Trophoblast cell (in vitro differentiated cells and primary cell): ENCODE measurements at regions not wholly inside any gene's neighbourhood (a gene's known extent, or its start where the extent isn't known, plus 50 kb on each side); places are given as distances from the start of the nearest gene placed in this dataset.

Experiments used
- DNase-seq, 2 donors: peaks; one replicate each; pipeline ENCODE4 v3.0.0-alpha.2; 2016
- H2AFZ ChIP-seq: 2 replicates; pipeline ENCODE4 v1.6.1; 2013; ENCODE audit warnings: low read length, moderate library complexity, mild to moderate bottlenecking; ENCODE audit not compliant: insufficient read depth, poor library complexity
- H2AK5ac ChIP-seq: 2 replicates; pipeline ENCODE4 v1.6.1; 2013; ENCODE audit warnings: mild to moderate bottlenecking, low read length
- H2BK120ac ChIP-seq: 2 replicates; pipeline ENCODE4 v1.6.1; 2013; ENCODE audit warnings: low read length, mild to moderate bottlenecking, moderate library complexity; ENCODE audit not compliant: insufficient read depth, poor library complexity
- H2BK12ac ChIP-seq: 2 replicates; pipeline ENCODE4 v1.6.1; 2013; ENCODE audit warnings: mild to moderate bottlenecking, low read length, moderate library complexity
- H2BK5ac ChIP-seq: 2 replicates; pipeline ENCODE4 v1.6.1; 2013; ENCODE audit warnings: low read length, low read depth, moderate library complexity, mild to moderate bottlenecking; ENCODE audit not compliant: poor library complexity
- H3K14ac ChIP-seq: 2 replicates; pipeline ENCODE4 v1.6.1; 2013; ENCODE audit warnings: mild to moderate bottlenecking, low read length
- H3K18ac ChIP-seq: 2 replicates; pipeline ENCODE4 v1.6.1; 2013; ENCODE audit warnings: mild to moderate bottlenecking, low read length
- H3K23ac ChIP-seq: 2 replicates; pipeline ENCODE4 v1.6.1; 2013; ENCODE audit warnings: low read length
- H3K27ac ChIP-seq: 2 replicates; pipeline ENCODE4 v1.5.1; 2013; ENCODE audit warnings: low read depth, mild to moderate bottlenecking, inconsistent platforms, low read length, moderate library complexity
- H3K27me3 ChIP-seq: 2 replicates; pipeline ENCODE4 v1.6.1; 2013; ENCODE audit warnings: inconsistent platforms, mild to moderate bottlenecking, low read length, moderate library complexity; ENCODE audit not compliant: insufficient read depth
- H3K36me3 ChIP-seq, 2 experiments: 1 replicate in 1 of 2; 2 replicates in 1 of 2; pipeline ENCODE4 v1.6.1; 2013; ENCODE audit warnings: low read length in 2 of 2, mild to moderate bottlenecking in 2 of 2, moderate library complexity in 1 of 2; ENCODE audit not compliant: insufficient read depth in 2 of 2, control insufficient read depth in 1 of 2
- H3K4ac ChIP-seq: 2 replicates; pipeline ENCODE4 v1.6.1; 2013; ENCODE audit warnings: low read depth, mild to moderate bottlenecking, low read length, moderate library complexity
- H3K4me1 ChIP-seq, 2 experiments: 1 replicate in 1 of 2; 2 replicates in 1 of 2; pipeline ENCODE4 v1.6.1; 2013; ENCODE audit warnings: low read length in 2 of 2, mild to moderate bottlenecking in 2 of 2, moderate library complexity in 1 of 2; ENCODE audit not compliant: insufficient read depth in 2 of 2, control insufficient read depth in 1 of 2
- H3K4me2 ChIP-seq: 2 replicates; pipeline ENCODE4 v1.6.1; 2013; ENCODE audit warnings: inconsistent platforms, mild to moderate bottlenecking, low read length, moderate library complexity
- H3K4me3 ChIP-seq: 2 replicates; pipeline ENCODE4 v1.5.1; 2013; ENCODE audit warnings: mild to moderate bottlenecking, low read depth, low read length, inconsistent platforms
- H3K79me1 ChIP-seq: one replicate; pipeline ENCODE4 v1.6.1; 2013; ENCODE audit warnings: low read length
- H3K79me2 ChIP-seq: 2 replicates; pipeline ENCODE4 v1.6.1; 2013; ENCODE audit warnings: low read length, mild to moderate bottlenecking; ENCODE audit not compliant: control insufficient read depth, insufficient read depth, poor library complexity
- H3K9ac ChIP-seq: 2 replicates; pipeline ENCODE4 v1.6.1; 2013; ENCODE audit warnings: mild to moderate bottlenecking, low read length
- H3K9me3 ChIP-seq: 2 replicates; pipeline ENCODE4 v1.6.1; 2013; ENCODE audit warnings: low read depth, mild to moderate bottlenecking, control low read depth, inconsistent platforms, low read length; ENCODE audit not compliant: insufficient read depth
- H4K12ac ChIP-seq: 2 replicates; pipeline ENCODE4 v1.6.1; 2013; ENCODE audit warnings: low read depth, mild to moderate bottlenecking, low read length, moderate library complexity
- H4K8ac ChIP-seq: 2 replicates; pipeline ENCODE4 v1.6.1; 2013; ENCODE audit warnings: low read depth, mild to moderate bottlenecking, low read length, moderate library complexity
- H4K91ac ChIP-seq: one replicate; pipeline ENCODE4 v1.6.1; 2013; ENCODE audit warnings: low read depth, mild to moderate bottlenecking, low read length, moderate library complexity
- WGBS: extraction: QIAGEN DNeasy Blood & Tissue Kit; methylation state at CpG from one replicate; pipeline ENCODE4 v1.1.7; 2013; ENCODE audit warnings: missing lambda C conversion rate; ENCODE audit not compliant: insufficient read length, insufficient coverage; ENCODE audit errors: extremely low coverage; 5-methylcytosine and 5-hydroxymethylcytosine counted together

DNA sequence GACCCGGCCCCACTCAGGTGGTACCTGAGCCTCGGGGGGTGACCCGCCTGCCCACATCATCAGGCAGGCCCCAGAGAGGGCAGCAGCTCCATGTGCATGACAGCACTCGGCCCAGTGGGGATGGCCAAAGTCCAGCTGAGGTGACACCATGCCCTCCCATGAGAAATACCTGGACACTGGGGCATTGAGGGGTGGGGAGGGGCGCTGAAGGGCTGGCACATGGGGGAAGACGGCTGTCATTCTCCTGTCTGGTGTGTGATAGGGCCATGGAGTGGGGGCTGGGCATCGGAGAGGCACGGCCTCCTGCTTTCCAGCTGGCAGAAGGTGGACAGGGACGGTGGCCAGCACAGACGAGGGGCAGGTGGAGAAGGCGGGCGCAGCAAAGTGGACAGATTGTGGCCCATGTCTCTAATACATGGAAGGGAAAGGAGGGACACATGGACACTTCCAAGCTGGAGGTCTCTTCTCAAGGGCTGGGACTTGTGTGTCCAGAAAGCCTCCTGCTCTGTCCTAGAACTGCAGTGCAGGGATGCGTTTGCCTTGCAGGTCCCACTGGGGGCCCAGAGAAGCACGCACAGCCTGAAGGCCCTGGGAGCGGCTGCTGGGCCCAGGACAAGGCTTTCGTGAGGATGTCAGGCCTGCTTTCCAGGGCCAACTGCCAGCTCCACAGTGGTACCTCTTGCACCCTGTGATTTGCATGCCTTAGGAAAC lies 302.2 kb downstream of the NDUFA10 start:
- Histone ChIP-seq H3K4me3 (no peak overlapping the region), H3K27me3 (no peaks in the 10 kb centered on the region), H2AK5ac (no peak overlapping the region), H4K91ac (no peak overlapping the region), H3K9me3 (peaks cover 21% of the 10 kb centered on the region), H3K27ac (no peak overlapping the region), H3K79me1 (no peaks in the 10 kb centered on the region), H3K36me3 (no peaks in the 10 kb centered on the region), H2BK120ac (no peak overlapping the region), H4K8ac (no peak overlapping the region), H3K4ac (no peak overlapping the region), H3K9ac (no peak overlapping the region), H3K23ac (no peak overlapping the region), H3K4me1 (no peaks in the 10 kb centered on the region), H3K79me2 (no peaks in the 10 kb centered on the region), H2BK12ac (no peak overlapping the region), H4K12ac (no peak overlapping the region), H3K18ac (no peak overlapping the region), H3K4me2 (no peak overlapping the region), H2BK5ac (no peak overlapping the region), H3K14ac (no peak overlapping the region), H2AFZ (no peak overlapping the region)
- no CpG with 5 or more reads among the region's 16 CpGs for WGBS
- no peak for DNase-seq

- DNase-seq, result no peak
- H3K79me2 ChIP-seq, result no peaks in the 10 kb centered on the region
These were observed 303.0 kb downstream of the NDUFA10 start for GRCh38 chr2:239721991-239722759.

GRCh38 chr2:239721531-239721930 lies 303.6 kb downstream of the NDUFA10 start:
- Histone ChIP-seq H3K18ac (no peak overlapping the region), H3K36me3 (no peaks in the 10 kb centered on the region), H3K79me2 (no peaks in the 10 kb centered on the region), H2BK12ac (no peak overlapping the region), H3K23ac (no peak overlapping the region), H3K4me1 (no peaks in the 10 kb centered on the region), H2BK120ac (no peak overlapping the region), H2BK5ac (no peak overlapping the region), H3K27me3 (no peaks in the 10 kb centered on the region), H2AFZ (no peak overlapping the region), H3K9me3 (peaks cover 24% of the 10 kb centered on the region), H3K4me2 (no peak overlapping the region), H3K14ac (no peak overlapping the region), H4K91ac (no peak overlapping the region), H3K4ac (no peak overlapping the region), H3K4me3 (no peak overlapping the region), H2AK5ac (no peak overlapping the region), H3K27ac (no peak overlapping the region), H4K12ac (no peak overlapping the region), H3K79me1 (no peaks in the 10 kb centered on the region), H4K8ac (no peak overlapping the region), H3K9ac (no peak overlapping the region)
- no peak for DNase-seq
- WGBS, result no CpG with 5 or more reads among the region's 11 CpGs

More at GRCh38 chr2:239721991-239722759, 303.0 kb downstream of the NDUFA10 start:
- H2AFZ ChIP-seq, result no peak overlapping the region
- no peak overlapping the region for H2BK120ac ChIP-seq
- H3K4me3 ChIP-seq, result no peak overlapping the region
- no peak overlapping the region for H3K27ac ChIP-seq
- H3K36me3 ChIP-seq, result no peaks in the 10 kb centered on the region
- no peaks in the 10 kb centered on the region for H3K27me3 ChIP-seq
- no peak overlapping the region for H2BK12ac ChIP-seq
- H2AK5ac ChIP-seq, result no peak overlapping the region
- H3K23ac ChIP-seq, result no peak overlapping the region
- H3K9ac ChIP-seq, result no peak overlapping the region
- no peak overlapping the region for H3K14ac ChIP-seq
- no peak overlapping the region for H3K18ac ChIP-seq
- no peaks in the 10 kb centered on the region for H3K4me1 ChIP-seq
- no CpG with 5 or more reads among the region's 18 CpGs for WGBS
- H3K79me1 ChIP-seq, result no peaks in the 10 kb centered on the region
- peaks cover 24% of the 10 kb centered on the region for H3K9me3 ChIP-seq
- no peak overlapping the region for H3K4me2 ChIP-seq
- H4K12ac ChIP-seq, result no peak overlapping the region
- no peak overlapping the region for H3K4ac ChIP-seq
- H2BK5ac ChIP-seq, result no peak overlapping the region
- H4K8ac ChIP-seq, result no peak overlapping the region
- no peak overlapping the region for H4K91ac ChIP-seq

DNA sequence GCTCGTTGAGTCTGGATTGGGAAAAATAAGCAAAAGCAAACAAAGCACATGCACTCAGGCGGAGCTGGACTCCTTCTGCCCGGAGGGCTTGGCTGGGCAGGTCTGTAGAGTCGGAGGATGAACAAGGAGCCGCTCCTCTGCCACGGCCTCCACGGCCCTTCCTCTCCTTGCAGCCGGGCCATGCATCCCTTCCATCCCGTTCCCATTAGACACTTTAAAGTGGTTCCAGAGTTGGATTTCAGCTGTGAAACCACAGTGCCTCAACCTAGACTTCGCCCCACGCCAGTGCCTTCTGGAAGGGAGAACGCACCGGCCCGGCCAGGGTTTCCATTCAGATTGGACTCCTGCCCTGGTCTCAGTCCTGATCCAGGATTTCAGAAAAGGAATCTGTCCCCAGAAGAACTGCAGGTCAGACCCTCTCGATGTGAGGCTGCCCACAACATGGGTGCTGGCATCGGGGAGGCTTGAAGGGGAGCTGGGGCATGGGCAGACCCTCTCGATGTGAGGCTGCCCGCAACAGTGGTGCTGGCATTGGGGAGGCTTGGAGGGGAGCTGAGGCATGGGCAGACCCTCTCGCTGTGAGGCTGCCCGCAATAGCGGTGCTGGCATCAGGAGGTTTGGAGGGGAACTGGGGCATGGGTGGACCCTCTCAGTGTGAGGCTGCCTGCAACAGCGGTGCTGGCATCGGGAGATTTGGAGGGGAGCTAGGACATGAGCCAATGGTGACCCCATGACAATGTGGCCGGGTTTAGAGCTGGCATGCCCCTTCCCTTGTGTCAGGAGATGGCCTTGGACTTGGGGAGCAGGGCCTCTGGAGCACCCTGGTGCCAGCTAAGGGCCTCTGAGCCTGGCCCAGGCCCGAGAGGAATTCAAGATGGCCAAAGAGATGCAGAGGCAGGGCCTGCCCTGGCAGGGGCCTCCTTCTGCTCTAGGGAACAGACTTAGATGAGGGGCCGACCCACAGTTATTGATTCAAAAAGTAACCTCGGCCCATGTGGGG lies 304.5 kb downstream of the NDUFA10 start:
- no peak overlapping the region for H3K27ac ChIP-seq
- H3K23ac ChIP-seq, result no peak overlapping the region
- no peak overlapping the region for H2BK120ac ChIP-seq
- H2AFZ ChIP-seq, result no peak overlapping the region
- H4K8ac ChIP-seq, result no peak overlapping the region
- peaks cover 24% of the 10 kb centered on the region for H3K9me3 ChIP-seq
- no peak overlapping the region for H3K4ac ChIP-seq
- no peaks in the 10 kb centered on the region for H3K27me3 ChIP-seq
- H3K4me3 ChIP-seq, result no peak overlapping the region
- H3K18ac ChIP-seq, result no peak overlapping the region
- H2BK5ac ChIP-seq, result no peak overlapping the region
- H3K36me3 ChIP-seq, result no peaks in the 10 kb centered on the region
- no peak overlapping the region for H2BK12ac ChIP-seq
- no CpG with 5 or more reads among the region's 27 CpGs for WGBS
- no peak overlapping the region for H2AK5ac ChIP-seq
- H4K91ac ChIP-seq, result no peak overlapping the region
- H3K79me1 ChIP-seq, result no peaks in the 10 kb centered on the region
- no peak for DNase-seq
- no peaks in the 10 kb centered on the region for H3K79me2 ChIP-seq
- H4K12ac ChIP-seq, result no peak overlapping the region
- H3K14ac ChIP-seq, result no peak overlapping the region
- no peak overlapping the region for H3K4me2 ChIP-seq
- no peak overlapping the region for H3K9ac ChIP-seq
- no peaks in the 10 kb centered on the region for H3K4me1 ChIP-seq
